H1 (cell line): ENCODE measurements at regions not wholly inside any gene's neighbourhood (a gene's known extent, or its start where the extent isn't known, plus 50 kb on each side); places are given as distances from the start of the nearest gene placed in this dataset.

Experiments
- CTCF ChIA-PET: fragments of 300-600 bp; sonication (Branson Sonifier 250); formaldehyde crosslinking; loops from one replicate; lab custom pipeline; 2021; ENCODE audit not compliant: partially characterized antibody; lab: Charles Lee
- POLR2A ChIA-PET: fragments of 300-600 bp; sonication (Branson Sonifier 250); formaldehyde crosslinking; loops from one replicate; lab custom pipeline; 2021; ENCODE audit warnings: inconsistent platforms; ENCODE audit not compliant: partially characterized antibody; lab: Charles Lee
- DNase-seq, 2 experiments: peaks; one replicate each; pipeline versions ENCODE4 v3.0.0 to v3.0.0-alpha.2; 2010 to 2022; ENCODE audit warnings: low spot score in 2 of 2, low read depth in 1 of 2, mixed read lengths in 1 of 2
- FAIRE-seq: peaks from 2 replicates; lab custom pipeline; 2011; peaks lifted over from hg19 to GRCh38; lab: Jason Lieb, UNC
- H2AFZ ChIP-seq: 2 replicates; pipeline ENCODE4 v1.8.1; 2012; ENCODE audit warnings: low read length, inconsistent platforms
- H2AK5ac ChIP-seq: 2 replicates; pipeline ENCODE4 v1.6.1; 2013; ENCODE audit warnings: low read depth, low read length
- H2BK120ac ChIP-seq: replicated peaks from 2 replicates; pipeline ENCODE3; 2013; ENCODE audit warnings: low read depth, low read length, inconsistent platforms
- H2BK12ac ChIP-seq: 2 replicates; pipeline ENCODE4 v1.6.1; 2013; ENCODE audit warnings: low read depth, low read length
- H2BK15ac ChIP-seq: 2 replicates; pipeline ENCODE4 v1.6.1; 2013; ENCODE audit warnings: low read length
- H2BK20ac ChIP-seq: 2 replicates; pipeline ENCODE4 v1.6.1; 2013; ENCODE audit warnings: low read length
- H2BK5ac ChIP-seq: 2 replicates; pipeline ENCODE4 v1.6.1; 2013; ENCODE audit warnings: low read depth, low read length
- H3K14ac ChIP-seq: 2 replicates; pipeline ENCODE4 v1.6.1; 2013; ENCODE audit warnings: inconsistent platforms; ENCODE audit not compliant: insufficient read length
- H3K18ac ChIP-seq: 2 replicates; pipeline ENCODE4 v1.6.1; 2013; ENCODE audit warnings: low read length; ENCODE audit errors: extremely low read depth
- H3K23ac ChIP-seq: 2 replicates; pipeline ENCODE4 v1.6.1; 2013; ENCODE audit warnings: inconsistent platforms; ENCODE audit not compliant: insufficient read length
- H3K23me2 ChIP-seq: 2 replicates; pipeline ENCODE4 v1.6.1; 2013; ENCODE audit warnings: low read depth, low read length
- H3K27ac ChIP-seq: 2 replicates; pipeline ENCODE4 v1.6.1; 2011; ENCODE audit warnings: low read depth, low read length, inconsistent platforms
- H3K27me3 ChIP-seq, 4 experiments: replicated peaks in 1 of 4; 1 replicate in 1 of 4; 2 replicates in 3 of 4; pipeline versions ENCODE4 v1.6.1 to v1.8.1; 2011 to 2013; ENCODE audit warnings: low read length in 3 of 4, mild to moderate bottlenecking in 3 of 4, inconsistent platforms in 2 of 4, mixed read lengths in 2 of 4, moderate library complexity in 1 of 4; ENCODE audit not compliant: control insufficient read depth in 3 of 4, insufficient read depth in 3 of 4; ENCODE audit errors: extremely low read depth in 1 of 4
- H3K36me3 ChIP-seq, 4 experiments: 2 replicates each; pipeline versions ENCODE4 v1.6.1 to v1.8.1; 2011 to 2013; ENCODE audit warnings: mild to moderate bottlenecking in 4 of 4, low read length in 3 of 4, moderate library complexity in 2 of 4, control low read depth in 1 of 4, inconsistent platforms in 1 of 4; ENCODE audit not compliant: insufficient read depth in 4 of 4, control insufficient read depth in 2 of 4
- H3K4ac ChIP-seq: replicated peaks from 2 replicates; pipeline ENCODE3; 2013; ENCODE audit warnings: low read length, low read depth, mixed read lengths, inconsistent platforms; ENCODE audit not compliant: insufficient read length
- H3K4me1 ChIP-seq, 4 experiments: replicated peaks in 1 of 4; 1 replicate in 1 of 4; 2 replicates in 3 of 4; pipeline versions ENCODE4 v1.6.1 to v1.8.1; 2011 to 2013; ENCODE audit warnings: low read length in 3 of 4, inconsistent platforms in 2 of 4, mixed read lengths in 1 of 4; ENCODE audit not compliant: insufficient read depth in 4 of 4, control insufficient read depth in 3 of 4
- H3K4me2 ChIP-seq, 2 experiments: 2 replicates each; pipeline versions ENCODE4 v1.6.1 to v1.8.1; 2011 to 2013; ENCODE audit warnings: low read depth in 2 of 2, low read length in 2 of 2, control low read depth in 1 of 2, inconsistent platforms in 1 of 2, mild to moderate bottlenecking in 1 of 2; ENCODE audit not compliant: insufficient read depth in 1 of 2
- H3K4me3 ChIP-seq, 4 experiments: fragments of 200-600, 300-600 bp in 1 of 4; sonication (generic), shearing (Covaris generic), sonication (Bioruptor Twin) in 1 of 4; 2 replicates each; pipeline versions ENCODE4 v1.5.1 to v1.8.1; 2011 to 2016; ENCODE audit warnings: low read length in 4 of 4, low read depth in 3 of 4, control low read depth in 2 of 4, inconsistent platforms in 2 of 4, mild to moderate bottlenecking in 2 of 4, mixed read lengths in 1 of 4, moderate library complexity in 1 of 4; ENCODE audit not compliant: insufficient read depth in 2 of 4; ENCODE audit errors: extremely low read depth in 1 of 4
- H3K56ac ChIP-seq: replicated peaks from 2 replicates; pipeline ENCODE3; 2013; ENCODE audit warnings: low read depth, mild to moderate bottlenecking, mixed read lengths, low read length, inconsistent platforms; ENCODE audit not compliant: insufficient read length
- H3K79me1 ChIP-seq: 2 replicates; pipeline ENCODE4 v1.6.1; 2013; ENCODE audit warnings: low read depth, low read length, control low read depth
- H3K79me2 ChIP-seq, 2 experiments: 2 replicates each; pipeline versions ENCODE4 v1.6.1 to v1.8.1; 2012 to 2013; ENCODE audit warnings: low read length in 2 of 2, mild to moderate bottlenecking in 2 of 2, inconsistent platforms in 1 of 2; ENCODE audit not compliant: insufficient read depth in 2 of 2, control insufficient read depth in 1 of 2
- H3K9ac ChIP-seq, 4 experiments: replicated peaks in 1 of 4; 1 replicate in 1 of 4; 2 replicates in 3 of 4; pipeline versions ENCODE4 v1.6.1 to v1.8.1; 2011 to 2013; ENCODE audit warnings: low read depth in 3 of 4, low read length in 3 of 4, control low read depth in 2 of 4, mild to moderate bottlenecking in 2 of 4, moderate library complexity in 2 of 4, inconsistent platforms in 1 of 4; ENCODE audit errors: extremely low read depth in 1 of 4
- H3K9me3 ChIP-seq, 2 experiments: 2 replicates each; pipeline versions ENCODE4 v1.6.1 to v1.8.1; 2012 to 2013; ENCODE audit warnings: mild to moderate bottlenecking in 2 of 2, moderate library complexity in 2 of 2, control low read depth in 1 of 2, inconsistent platforms in 1 of 2, low read depth in 1 of 2, low read length in 1 of 2, mixed read lengths in 1 of 2; ENCODE audit not compliant: insufficient read depth in 2 of 2
- H4K20me1 ChIP-seq, 2 experiments: replicated peaks in 1 of 2; 2 replicates each; pipeline versions ENCODE3 to v1.8.1; 2011 to 2013; ENCODE audit warnings: inconsistent platforms in 2 of 2, low read length in 2 of 2, mild to moderate bottlenecking in 1 of 2; ENCODE audit not compliant: insufficient read depth in 2 of 2, control insufficient read depth in 1 of 2
- H4K5ac ChIP-seq: 2 replicates; pipeline ENCODE4 v1.6.1; 2013; ENCODE audit warnings: low read length, low read depth, mixed read lengths, inconsistent platforms; ENCODE audit not compliant: insufficient read length
- H4K8ac ChIP-seq: 2 replicates; pipeline ENCODE4 v1.8.0; 2013; ENCODE audit warnings: mild to moderate bottlenecking, moderate library complexity, low read length, inconsistent platforms; ENCODE audit not compliant: insufficient read depth; ENCODE audit errors: extremely low read depth
- H4K91ac ChIP-seq: replicated peaks from 2 replicates; pipeline ENCODE3; 2013; ENCODE audit warnings: low read length, mixed read lengths, inconsistent platforms; ENCODE audit not compliant: insufficient read length
- KDM4A ChIP-seq: IDR thresholded peaks from one replicate; pipeline ENCODE4 v1.7.1; 2012; ENCODE audit warnings: low read depth, mild to moderate bottlenecking, moderate library complexity, low read length, inconsistent platforms; ENCODE audit not compliant: severe bottlenecking
- MAFK ChIP-seq: IDR thresholded peaks from 2 replicates; pipeline ENCODE4 v1.6.1; 2012; ENCODE audit warnings: low read depth, mild to moderate bottlenecking, improper control_type of control experiment, low read length
- WGBS, 2 experiments: shearing (Covaris generic) in 1 of 2; methylation state at CpG; one replicate each; pipeline versions ENCODE4 v1.1.6 to v1.1.7; 2013 to 2015; ENCODE audit warnings: low lambda C conversion rate in 2 of 2, mixed read lengths in 2 of 2, inconsistent platforms in 1 of 2, low coverage in 1 of 2, missing lambda C conversion rate in 1 of 2; ENCODE audit not compliant: insufficient replicate concordance in 2 of 2, insufficient coverage in 1 of 2, insufficient read length in 1 of 2; ENCODE audit errors: extremely low coverage in 1 of 2, missing lambda C conversion rate in 1 of 2; 5-methylcytosine and 5-hydroxymethylcytosine counted together

DNA sequence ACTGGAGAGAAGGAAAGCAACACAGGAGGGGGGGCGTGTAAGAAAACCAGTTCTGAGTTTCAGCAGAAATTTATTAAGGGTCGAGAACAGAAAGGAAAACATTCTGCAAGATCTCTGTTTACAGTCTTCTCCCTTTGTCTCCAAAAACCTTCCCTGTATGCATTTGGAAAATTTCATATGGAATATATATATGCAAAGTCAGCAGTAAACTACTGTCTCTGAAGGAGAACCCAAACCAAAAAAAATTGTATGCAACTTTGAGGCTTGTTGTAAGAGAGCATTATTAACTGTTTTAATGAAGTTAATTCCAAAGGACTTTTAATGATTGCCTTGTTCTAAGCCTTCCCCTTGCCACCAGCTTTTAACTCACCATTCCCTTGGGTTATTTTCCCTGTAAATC is 238.2 kb upstream of the GPR149 start:
- CTCF ChIA-PET, result interaction anchor here (1.6 kb wide), 1 partner anchor 12 kb away, joined by 3 read pairs; no protein-coding TSS in a partner anchor
- no peak overlapping the region for H2AK5ac ChIP-seq
- H3K23ac ChIP-seq, result no peak overlapping the region
- WGBS, 2 experiments, result 71% methylated on average over 2 of the region's 2 CpGs; no CpG with 5 or more reads in 1 of the 2 experiments
- no peak overlapping the region for H2BK120ac ChIP-seq
- H3K4me1 ChIP-seq, result 0 out of 7 replicates have a peak, but pooled peaks cover 0 to 2% (median 0%) of the 10 kb centered on the region in 4 experiments
- no peaks in the 10 kb centered on the region for H3K9me3 ChIP-seq
- no peak overlapping the region for H2AFZ ChIP-seq
- no peaks in the 10 kb centered on the region for H3K79me2 ChIP-seq
- no peaks in the 10 kb centered on the region for H3K23me2 ChIP-seq
- no peak overlapping the region for H3K9ac ChIP-seq
- no peak overlapping the region for H3K4ac ChIP-seq
- H3K27ac ChIP-seq, result no peak overlapping the region
- H3K18ac ChIP-seq, result no peak overlapping the region
- no peaks in the 10 kb centered on the region for H3K27me3 ChIP-seq
- H4K20me1 ChIP-seq, result no peaks in the 10 kb centered on the region
- H2BK5ac ChIP-seq, result no peak overlapping the region
- no peak overlapping the region for H2BK20ac ChIP-seq
- H4K91ac ChIP-seq, result no peak overlapping the region
- H3K56ac ChIP-seq, result no peak overlapping the region
- no peak overlapping the region for H4K8ac ChIP-seq
- no peak overlapping the region for H2BK12ac ChIP-seq
- H3K4me3 ChIP-seq, result no peak overlapping the region
- no peaks in the 10 kb centered on the region for H3K79me1 ChIP-seq
- no peak overlapping the region for H4K5ac ChIP-seq
- DNase-seq, result no peak
- TF ChIP-seq MAFK (peak; percentile 68), KDM4A (no peak)
- TF ChIP-seq, all 59 proteins: peak for 1
- POLR2A ChIA-PET, result interaction anchor here (0.7 kb wide), 1 partner anchor 39 kb away, joined by 3 read pairs; no protein-coding TSS in a partner anchor
- Histone ChIP-seq H2BK15ac (no peak overlapping the region), H3K36me3 (no peaks in the 10 kb centered on the region), H3K14ac (no peak overlapping the region), H3K4me2 (no peak overlapping the region)
- FAIRE-seq, result no peak
